HepG2 (cell line): ENCODE measurements at regions not wholly inside any gene's neighbourhood (a gene's known extent, or its start where the extent isn't known, plus 50 kb on each side); places are given as distances from the start of the nearest gene placed in this dataset.

Source experiments
- CREM ChIP-seq, 2 experiments: sonication (generic) in 1 of 2; formaldehyde crosslinking in 1 of 2; IDR thresholded peaks; 2 replicates each; pipeline versions ENCODE4 v1.4.0 to v1.6.1; 2016 to 2020; ENCODE audit warnings: antibody characterized with exemption in 1 of 2, mild to moderate bottlenecking in 1 of 2, missing genetic modification reagents in 1 of 2
- EP300 ChIP-seq, 3 experiments: sonication (generic) in 1 of 3; formaldehyde crosslinking in 1 of 3; IDR thresholded peaks; 2 replicates each; pipeline versions ENCODE4 v1.5.1 to v1.6.1; 2011 to 2020; ENCODE audit warnings: low read depth in 2 of 3, low read length in 2 of 3, borderline replicate concordance in 1 of 3, improper control_type of control experiment in 1 of 3, mild to moderate bottlenecking in 1 of 3, missing genetic modification reagents in 1 of 3, moderate library complexity in 1 of 3
- JUND ChIP-seq: sonication (generic); formaldehyde crosslinking; IDR thresholded peaks from 2 replicates; pipeline ENCODE4 v1.8.0; 2022; ENCODE audit warnings: mild to moderate bottlenecking, missing genetic modification reagents
- POLR2A ChIP-seq, 2 experiments: IDR thresholded peaks; 2 replicates each; pipeline ENCODE4 v1.6.1; 2011; ENCODE audit warnings: low read depth in 2 of 2, low read length in 2 of 2, mild to moderate bottlenecking in 1 of 2, moderate library complexity in 1 of 2; ENCODE audit not compliant: insufficient read depth in 1 of 2
- POLR2AphosphoS2 ChIP-seq: IDR thresholded peaks from 2 replicates; pipeline ENCODE4 v1.6.1; 2011; ENCODE audit warnings: low read depth, low read length, improper control_type of control experiment
- REST ChIP-seq, 2 experiments: IDR thresholded peaks; 2 replicates each; pipeline ENCODE4 v1.6.1; 2011 to 2012; ENCODE audit warnings: low read length in 2 of 2, borderline replicate concordance in 1 of 2, low read depth in 1 of 2, mild to moderate bottlenecking in 1 of 2, moderate library complexity in 1 of 2
- TAF1 ChIP-seq: sonication (generic); formaldehyde crosslinking; IDR thresholded peaks from 2 replicates; pipeline ENCODE4 v1.4.0; 2020; ENCODE audit warnings: missing genetic modification reagents
- ZNF121 ChIP-seq: sonication (generic); formaldehyde crosslinking; IDR thresholded peaks from 2 replicates; pipeline ENCODE4 v1.5.0; 2020; ENCODE audit warnings: mild to moderate bottlenecking, missing genetic modification reagents
- ZNF773 ChIP-seq: sonication (generic); formaldehyde crosslinking; IDR thresholded peaks from 2 replicates; pipeline ENCODE4 v1.4.0; 2020; ENCODE audit warnings: missing genetic modification reagents, borderline replicate concordance
- TF ChIP-seq, protein P1 (sequence below): IDR thresholded peaks from 2 replicates; pipeline ENCODE4 v1.6.1; 2012; ENCODE audit warnings: low read length, improper control_type of control experiment
- TF ChIP-seq, protein P2 (sequence below): sonication (generic); formaldehyde crosslinking; IDR thresholded peaks from 2 replicates; pipeline ENCODE4 v1.5.0; 2020; ENCODE audit warnings: mild to moderate bottlenecking, missing genetic modification reagents, moderate library complexity
- TF ChIP-seq, protein P3 (sequence below): sonication (generic); formaldehyde crosslinking; conservative IDR thresholded peaks from 2 replicates; pipeline ENCODE4 v1.4.0; 2020; ENCODE audit warnings: missing genetic modification reagents

GRCh38 chr6:66913657-66914056, 1206.6 kb upstream of the EYS start:
- TF ChIP-seq JUND (CRISPR knock-in tag) = no peak
- TF ChIP-seq POLR2A (IDR thresholded peaks at IDR 0.05; ENCODE audit: insufficient read depth in 1 of 2, low read depth in 2 of 2, low read length in 2 of 2) = no peak
- TF ChIP-seq ZNF773 (CRISPR knock-in tag) = no peak
- TF ChIP-seq EP300 (IDR thresholded peaks at IDR 0.05; ENCODE audit: low read depth in 2 of 2, low read length in 2 of 2) = no peak
- no peak for TF ChIP-seq EP300 (CRISPR knock-in tag; IDR thresholded peaks at IDR 0.05; ENCODE audit: borderline replicate concordance)
- TF ChIP-seq, protein P1, sequence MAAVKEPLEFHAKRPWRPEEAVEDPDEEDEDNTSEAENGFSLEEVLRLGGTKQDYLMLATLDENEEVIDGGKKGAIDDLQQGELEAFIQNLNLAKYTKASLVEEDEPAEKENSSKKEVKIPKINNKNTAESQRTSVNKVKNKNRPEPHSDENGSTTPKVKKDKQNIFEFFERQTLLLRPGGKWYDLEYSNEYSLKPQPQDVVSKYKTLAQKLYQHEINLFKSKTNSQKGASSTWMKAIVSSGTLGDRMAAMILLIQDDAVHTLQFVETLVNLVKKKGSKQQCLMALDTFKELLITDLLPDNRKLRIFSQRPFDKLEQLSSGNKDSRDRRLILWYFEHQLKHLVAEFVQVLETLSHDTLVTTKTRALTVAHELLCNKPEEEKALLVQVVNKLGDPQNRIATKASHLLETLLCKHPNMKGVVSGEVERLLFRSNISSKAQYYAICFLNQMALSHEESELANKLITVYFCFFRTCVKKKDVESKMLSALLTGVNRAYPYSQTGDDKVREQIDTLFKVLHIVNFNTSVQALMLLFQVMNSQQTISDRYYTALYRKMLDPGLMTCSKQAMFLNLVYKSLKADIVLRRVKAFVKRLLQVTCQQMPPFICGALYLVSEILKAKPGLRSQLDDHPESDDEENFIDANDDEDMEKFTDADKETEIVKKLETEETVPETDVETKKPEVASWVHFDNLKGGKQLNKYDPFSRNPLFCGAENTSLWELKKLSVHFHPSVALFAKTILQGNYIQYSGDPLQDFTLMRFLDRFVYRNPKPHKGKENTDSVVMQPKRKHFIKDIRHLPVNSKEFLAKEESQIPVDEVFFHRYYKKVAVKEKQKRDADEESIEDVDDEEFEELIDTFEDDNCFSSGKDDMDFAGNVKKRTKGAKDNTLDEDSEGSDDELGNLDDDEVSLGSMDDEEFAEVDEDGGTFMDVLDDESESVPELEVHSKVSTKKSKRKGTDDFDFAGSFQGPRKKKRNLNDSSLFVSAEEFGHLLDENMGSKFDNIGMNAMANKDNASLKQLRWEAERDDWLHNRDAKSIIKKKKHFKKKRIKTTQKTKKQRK = no peak
- TF ChIP-seq, protein P2, sequence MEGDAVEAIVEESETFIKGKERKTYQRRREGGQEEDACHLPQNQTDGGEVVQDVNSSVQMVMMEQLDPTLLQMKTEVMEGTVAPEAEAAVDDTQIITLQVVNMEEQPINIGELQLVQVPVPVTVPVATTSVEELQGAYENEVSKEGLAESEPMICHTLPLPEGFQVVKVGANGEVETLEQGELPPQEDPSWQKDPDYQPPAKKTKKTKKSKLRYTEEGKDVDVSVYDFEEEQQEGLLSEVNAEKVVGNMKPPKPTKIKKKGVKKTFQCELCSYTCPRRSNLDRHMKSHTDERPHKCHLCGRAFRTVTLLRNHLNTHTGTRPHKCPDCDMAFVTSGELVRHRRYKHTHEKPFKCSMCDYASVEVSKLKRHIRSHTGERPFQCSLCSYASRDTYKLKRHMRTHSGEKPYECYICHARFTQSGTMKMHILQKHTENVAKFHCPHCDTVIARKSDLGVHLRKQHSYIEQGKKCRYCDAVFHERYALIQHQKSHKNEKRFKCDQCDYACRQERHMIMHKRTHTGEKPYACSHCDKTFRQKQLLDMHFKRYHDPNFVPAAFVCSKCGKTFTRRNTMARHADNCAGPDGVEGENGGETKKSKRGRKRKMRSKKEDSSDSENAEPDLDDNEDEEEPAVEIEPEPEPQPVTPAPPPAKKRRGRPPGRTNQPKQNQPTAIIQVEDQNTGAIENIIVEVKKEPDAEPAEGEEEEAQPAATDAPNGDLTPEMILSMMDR (CRISPR knock-in tag) = no peak
- TF ChIP-seq, protein P3, sequence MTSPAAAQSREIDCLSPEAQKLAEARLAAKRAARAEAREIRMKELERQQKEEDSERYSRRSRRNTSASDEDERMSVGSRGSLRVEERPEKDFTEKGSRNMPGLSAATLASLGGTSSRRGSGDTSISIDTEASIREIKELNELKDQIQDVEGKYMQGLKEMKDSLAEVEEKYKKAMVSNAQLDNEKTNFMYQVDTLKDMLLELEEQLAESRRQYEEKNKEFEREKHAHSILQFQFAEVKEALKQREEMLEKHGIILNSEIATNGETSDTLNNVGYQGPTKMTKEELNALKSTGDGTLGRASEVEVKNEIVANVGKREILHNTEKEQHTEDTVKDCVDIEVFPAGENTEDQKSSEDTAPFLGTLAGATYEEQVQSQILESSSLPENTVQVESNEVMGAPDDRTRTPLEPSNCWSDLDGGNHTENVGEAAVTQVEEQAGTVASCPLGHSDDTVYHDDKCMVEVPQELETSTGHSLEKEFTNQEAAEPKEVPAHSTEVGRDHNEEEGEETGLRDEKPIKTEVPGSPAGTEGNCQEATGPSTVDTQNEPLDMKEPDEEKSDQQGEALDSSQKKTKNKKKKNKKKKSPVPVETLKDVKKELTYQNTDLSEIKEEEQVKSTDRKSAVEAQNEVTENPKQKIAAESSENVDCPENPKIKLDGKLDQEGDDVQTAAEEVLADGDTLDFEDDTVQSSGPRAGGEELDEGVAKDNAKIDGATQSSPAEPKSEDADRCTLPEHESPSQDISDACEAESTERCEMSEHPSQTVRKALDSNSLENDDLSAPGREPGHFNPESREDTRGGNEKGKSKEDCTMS (CRISPR knock-in tag) = no peak
- no peak for TF ChIP-seq TAF1 (CRISPR knock-in tag)
- TF ChIP-seq POLR2AphosphoS2 = no peak
- no peak for TF ChIP-seq ZNF121 (CRISPR knock-in tag)
- no peak for TF ChIP-seq REST (IDR thresholded peaks at IDR 0.05; ENCODE audit: borderline replicate concordance in 1 of 2, low read depth in 1 of 2, low read length in 2 of 2)
- TF ChIP-seq CREM (IDR thresholded peaks at IDR 0.05) = no peak
- no peak for TF ChIP-seq CREM (CRISPR knock-in tag; IDR thresholded peaks at IDR 0.05)
